ENCODE measurements at regions not wholly inside any gene's neighbourhood (a gene's known extent, or its start where the extent isn't known, plus 50 kb on each side); places are given as distances from the start of the nearest gene placed in this dataset.
A peak's percentile ranks its signal among the peaks of the same experiment; 100 is the strongest.
"Not testable (repeated sequence)": the region's sequence is repeated elsewhere in the genome, so short reads cannot be mapped to it uniquely, and the experiment has no call there.

- in situ Hi-C loops (cut with MboI; ENCODE audit: low pct_unique_long_range_greater_than_20kb, low sequenced_read_pairs, unreplicated experiment): no loop called here
- TF ChIP-seq, protein P1, sequence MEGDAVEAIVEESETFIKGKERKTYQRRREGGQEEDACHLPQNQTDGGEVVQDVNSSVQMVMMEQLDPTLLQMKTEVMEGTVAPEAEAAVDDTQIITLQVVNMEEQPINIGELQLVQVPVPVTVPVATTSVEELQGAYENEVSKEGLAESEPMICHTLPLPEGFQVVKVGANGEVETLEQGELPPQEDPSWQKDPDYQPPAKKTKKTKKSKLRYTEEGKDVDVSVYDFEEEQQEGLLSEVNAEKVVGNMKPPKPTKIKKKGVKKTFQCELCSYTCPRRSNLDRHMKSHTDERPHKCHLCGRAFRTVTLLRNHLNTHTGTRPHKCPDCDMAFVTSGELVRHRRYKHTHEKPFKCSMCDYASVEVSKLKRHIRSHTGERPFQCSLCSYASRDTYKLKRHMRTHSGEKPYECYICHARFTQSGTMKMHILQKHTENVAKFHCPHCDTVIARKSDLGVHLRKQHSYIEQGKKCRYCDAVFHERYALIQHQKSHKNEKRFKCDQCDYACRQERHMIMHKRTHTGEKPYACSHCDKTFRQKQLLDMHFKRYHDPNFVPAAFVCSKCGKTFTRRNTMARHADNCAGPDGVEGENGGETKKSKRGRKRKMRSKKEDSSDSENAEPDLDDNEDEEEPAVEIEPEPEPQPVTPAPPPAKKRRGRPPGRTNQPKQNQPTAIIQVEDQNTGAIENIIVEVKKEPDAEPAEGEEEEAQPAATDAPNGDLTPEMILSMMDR (IDR thresholded peaks at IDR 0.05; ENCODE audit: extremely low read depth, insufficient read depth, missing control alignments): no peak
- no peak for DNase-seq (ENCODE audit: low spot score)
Measured at GRCh38 chr13:22944378-22944777, 236.4 kb upstream of the SGCG start.

- TF ChIP-seq, protein P1 (IDR thresholded peaks at IDR 0.05; ENCODE audit: extremely low read depth, insufficient read depth, missing control alignments): no peak
- in situ Hi-C loops (cut with MboI; ENCODE audit: low pct_unique_long_range_greater_than_20kb, low sequenced_read_pairs, unreplicated experiment): no loop called here
- DNase-seq (ENCODE audit: low spot score): no peak
Measured at GRCh38 chr13:22945321-22946226, 235.2 kb upstream of the SGCG start.

GRCh38 chr13:22948421-22948820 is 232.4 kb upstream of the SGCG start:
- in situ Hi-C loops (cut with MboI; ENCODE audit: low pct_unique_long_range_greater_than_20kb, low sequenced_read_pairs, unreplicated experiment): no loop called here
- TF ChIP-seq, protein P1 (IDR thresholded peaks at IDR 0.05; ENCODE audit: extremely low read depth, insufficient read depth, missing control alignments): no peak
- DNase-seq (ENCODE audit: low spot score): no peak

DNA sequence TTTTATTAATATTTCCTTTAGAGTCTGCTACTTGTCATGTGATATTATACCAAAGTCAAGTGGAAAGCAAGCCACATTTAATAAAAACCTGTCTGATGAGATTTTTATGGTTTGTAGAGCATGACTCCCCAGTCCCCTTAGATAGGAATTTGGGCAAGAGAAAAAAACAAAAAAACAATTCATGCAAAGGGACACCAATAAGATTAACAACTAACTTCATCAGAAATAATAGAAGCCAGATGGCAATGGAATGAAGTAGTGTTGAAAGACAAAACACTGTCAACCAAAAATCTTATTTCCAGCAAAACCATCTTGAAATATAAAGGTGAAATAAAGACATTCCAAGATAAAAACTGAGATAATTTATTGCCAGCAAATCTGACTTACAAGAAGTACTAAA is 228.8 kb upstream of the SGCG start:
- in situ Hi-C loops (cut with MboI; ENCODE audit: low pct_unique_long_range_greater_than_20kb, low sequenced_read_pairs, unreplicated experiment); DNase-seq (ENCODE audit: low spot score): not testable (repeated sequence)

- DNase-seq (ENCODE audit: low spot score); in situ Hi-C loops (cut with MboI; ENCODE audit: low pct_unique_long_range_greater_than_20kb, low sequenced_read_pairs, unreplicated experiment): not testable (repeated sequence)
Measured at GRCh38 chr13:22955147-22955546, 225.6 kb upstream of the SGCG start.

DNA sequence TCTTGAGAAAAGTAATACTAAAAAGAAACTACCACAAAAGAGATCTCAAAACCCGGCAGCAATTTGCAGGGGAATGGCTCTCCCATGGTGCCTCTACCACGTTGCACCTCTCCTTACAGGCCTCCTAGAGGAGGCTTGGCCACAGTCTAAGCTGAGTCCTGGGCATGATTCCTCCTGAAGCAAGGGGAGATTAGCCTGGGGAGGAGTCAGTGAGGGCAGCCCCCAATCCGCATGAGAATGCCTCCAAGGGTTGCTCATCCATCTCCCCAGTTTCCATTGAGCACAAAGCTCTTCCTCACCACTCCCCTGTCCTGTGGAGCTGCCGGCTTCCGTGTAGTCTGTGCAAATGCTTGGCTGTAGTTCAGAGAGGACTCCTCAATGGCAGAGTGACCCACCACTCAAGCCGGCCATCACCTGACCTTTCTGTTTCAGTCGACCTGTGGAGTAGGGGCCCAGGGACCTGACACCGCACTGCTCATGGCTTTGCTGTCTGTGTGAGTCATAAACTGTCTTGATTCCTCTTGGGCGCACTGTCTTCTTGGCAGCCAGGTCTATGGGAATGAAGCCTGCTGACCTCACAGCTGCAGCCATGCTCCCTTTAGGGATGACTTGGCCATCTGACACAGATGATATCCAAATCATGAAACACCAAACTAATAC is 224.2 kb upstream of the SGCG start:
- in situ Hi-C loops (cut with MboI; ENCODE audit: low pct_unique_long_range_greater_than_20kb, low sequenced_read_pairs, unreplicated experiment): not testable (repeated sequence)

GRCh38 chr13:22959859-22960258 is 220.9 kb upstream of the SGCG start:
- not testable (repeated sequence) for DNase-seq (ENCODE audit: low spot score)
- in situ Hi-C loops (cut with MboI; ENCODE audit: low pct_unique_long_range_greater_than_20kb, low sequenced_read_pairs, unreplicated experiment): loop anchor here (5.0 kb wide), 1 partner anchor 1427 kb away; no protein-coding TSS in a partner anchor

More for the DNA sequence above, 224.2 kb upstream of the SGCG start:
- DNase-seq (ENCODE audit: low spot score): not testable (repeated sequence)

DNA sequence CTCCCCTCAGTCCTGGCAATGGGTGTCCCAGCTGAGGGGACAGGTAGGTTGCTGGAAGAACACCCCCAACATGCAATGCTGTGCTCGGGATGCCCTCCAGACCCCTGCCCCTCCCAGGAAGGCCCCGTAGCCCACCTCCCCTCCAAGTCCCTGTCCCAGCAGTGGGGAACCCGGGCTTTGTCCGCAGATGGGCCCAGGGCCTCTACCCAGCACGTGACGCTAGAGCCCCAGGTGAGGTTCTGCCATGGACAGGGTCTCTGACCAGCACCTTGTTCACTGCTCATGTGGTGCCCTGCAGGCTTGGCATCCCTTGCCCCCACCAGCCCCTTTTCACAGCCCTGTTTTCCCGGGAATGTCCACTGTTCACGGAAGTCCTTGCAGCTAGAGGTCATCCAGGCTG is 220.0 kb upstream of the SGCG start:
- TF ChIP-seq, protein P1 (IDR thresholded peaks at IDR 0.05; ENCODE audit: extremely low read depth, insufficient read depth, missing control alignments): no peak
- in situ Hi-C loops (cut with MboI; ENCODE audit: low pct_unique_long_range_greater_than_20kb, low sequenced_read_pairs, unreplicated experiment): loop anchor here (5.0 kb wide), 1 partner anchor 1426 kb away; no protein-coding TSS in a partner anchor
- peak; percentile 4 for DNase-seq (ENCODE audit: low spot score)

DNA sequence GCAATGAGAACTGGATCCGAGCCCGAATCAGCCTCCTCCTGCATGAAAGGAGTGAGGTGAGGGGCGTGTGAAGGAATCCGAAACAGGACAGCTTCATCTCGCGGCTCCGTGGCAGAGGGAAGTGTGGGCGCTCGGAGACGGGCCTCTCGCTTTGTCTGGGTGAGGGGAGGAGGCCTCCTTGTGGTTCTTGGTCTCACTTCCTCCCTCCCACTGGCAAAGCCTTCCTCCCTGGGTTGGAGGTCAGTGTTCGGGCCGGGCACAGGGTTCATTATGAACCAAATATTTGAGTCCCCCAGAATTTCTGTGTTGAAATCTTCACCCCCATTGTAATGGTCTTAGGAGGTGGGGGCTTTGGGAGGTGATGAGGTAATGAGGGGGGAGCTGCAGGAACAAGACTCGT is 219.4 kb upstream of the SGCG start:
- not testable (repeated sequence) for DNase-seq (ENCODE audit: low spot score)
- in situ Hi-C loops (cut with MboI; ENCODE audit: low pct_unique_long_range_greater_than_20kb, low sequenced_read_pairs, unreplicated experiment): loop anchor here (5.0 kb wide), 1 partner anchor 1426 kb away; no protein-coding TSS in a partner anchor

All from GM13977 (cell line).